ENCODE measurements at regions not wholly inside any gene's neighbourhood (a gene's known extent, or its start where the extent isn't known, plus 50 kb on each side); places are given as distances from the start of the nearest gene placed in this dataset.

- TF ChIP-seq CTCF (IDR thresholded peaks at IDR 0.05; ENCODE audit: insufficient read depth, low read length, poor library complexity, severe bottlenecking): no peak
- TF ChIP-seq EZH2phosphoT487 (conservative IDR thresholded peaks at IDR 0.05; ENCODE audit: low read length): no peak
Observed at GRCh38 chr18:37838083-37838482, 272.5 kb upstream of the CELF4 start.

Measured in SU-DHL-6 (cell line).